HL-60 (cell line): ENCODE measurements at regions not wholly inside any gene's neighbourhood (a gene's known extent, or its start where the extent isn't known, plus 50 kb on each side); places are given as distances from the start of the nearest gene placed in this dataset.
"Not testable (repeated sequence)": the region's sequence is repeated elsewhere in the genome, so short reads cannot be mapped to it uniquely, and the experiment has no call there.

ENCODE experiments used
- DNase-seq, 2 experiments: peaks; one replicate each; pipeline ENCODE4 v3.0.0-alpha.2; 2010 to 2020; ENCODE audit warnings: low read depth in 1 of 2, low spot score in 1 of 2
- H3K27ac ChIP-seq: fragments of 250-450 bp; sonication (Bioruptor Pico); replicated peaks from 2 replicates; pipeline ENCODE4 v1.5.1; 2020; ENCODE audit warnings: mild to moderate bottlenecking, moderate library complexity
- H3K27me3 ChIP-seq: fragments of 250-450 bp; sonication (Bioruptor Pico); 2 replicates; pipeline ENCODE4 v1.5.1; 2021; ENCODE audit warnings: mild to moderate bottlenecking, moderate library complexity; ENCODE audit not compliant: insufficient read depth, poor library complexity, severe bottlenecking
- H3K4me3 ChIP-seq: replicated peaks from 2 replicates; pipeline ENCODE4 v1.5.1; 2011; ENCODE audit warnings: mild to moderate bottlenecking, control low read depth, low read length; ENCODE audit not compliant: insufficient read depth
- GABPA ChIP-seq: IDR thresholded peaks from 2 replicates; pipeline ENCODE4 v1.6.1; 2012; ENCODE audit warnings: low read depth
- POLR2AphosphoS5 ChIP-seq: IDR thresholded peaks from 2 replicates; pipeline ENCODE4 v1.6.1; 2012; ENCODE audit warnings: low read depth
- SPI1 ChIP-seq: IDR thresholded peaks from 2 replicates; pipeline ENCODE4 v1.6.1; 2012; ENCODE audit warnings: low read depth, mild to moderate bottlenecking, borderline replicate concordance
- TF ChIP-seq, protein P1 (sequence below): IDR thresholded peaks from one replicate; pipeline ENCODE4 v1.5.1; 2011; ENCODE audit warnings: low read length, control low read depth, inconsistent platforms; ENCODE audit not compliant: insufficient read depth
- TF ChIP-seq, protein P2 (sequence below): IDR thresholded peaks from 2 replicates; pipeline ENCODE4 v1.6.1; 2012; ENCODE audit warnings: low read depth; ENCODE audit not compliant: insufficient replicate concordance

DNA sequence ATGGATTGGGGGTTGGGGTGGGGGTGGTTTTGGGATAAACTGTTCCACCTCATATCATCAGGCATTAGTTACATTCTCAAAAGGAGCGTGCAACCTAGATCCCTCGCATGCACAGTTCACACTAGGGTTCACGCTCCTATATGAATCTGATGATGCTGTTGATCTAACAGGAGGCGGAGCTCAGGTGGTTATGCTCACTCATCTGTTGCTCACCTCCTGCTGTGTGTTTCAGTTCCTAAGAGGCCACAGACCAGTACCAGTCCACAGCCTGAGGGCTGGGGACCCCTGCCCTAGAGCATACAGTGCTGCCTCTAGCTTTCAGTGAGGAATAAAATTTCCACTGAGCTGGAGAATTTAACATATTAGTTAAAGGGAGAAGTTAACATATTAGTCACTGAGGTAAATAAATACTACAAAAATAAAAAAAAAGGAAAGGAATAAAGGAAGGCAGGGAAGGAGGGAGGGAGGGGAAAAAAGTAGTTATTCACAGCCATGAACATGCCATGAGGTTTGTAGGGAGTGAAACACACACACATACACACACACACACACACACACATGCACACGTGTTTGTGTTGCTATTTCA lies 612.7 kb upstream of the TBX3 start:
- no peak overlapping the region for H3K27ac ChIP-seq
- DNase-seq = no peak
- no peaks in the 10 kb centered on the region for H3K27me3 ChIP-seq
- TF ChIP-seq, protein P1, sequence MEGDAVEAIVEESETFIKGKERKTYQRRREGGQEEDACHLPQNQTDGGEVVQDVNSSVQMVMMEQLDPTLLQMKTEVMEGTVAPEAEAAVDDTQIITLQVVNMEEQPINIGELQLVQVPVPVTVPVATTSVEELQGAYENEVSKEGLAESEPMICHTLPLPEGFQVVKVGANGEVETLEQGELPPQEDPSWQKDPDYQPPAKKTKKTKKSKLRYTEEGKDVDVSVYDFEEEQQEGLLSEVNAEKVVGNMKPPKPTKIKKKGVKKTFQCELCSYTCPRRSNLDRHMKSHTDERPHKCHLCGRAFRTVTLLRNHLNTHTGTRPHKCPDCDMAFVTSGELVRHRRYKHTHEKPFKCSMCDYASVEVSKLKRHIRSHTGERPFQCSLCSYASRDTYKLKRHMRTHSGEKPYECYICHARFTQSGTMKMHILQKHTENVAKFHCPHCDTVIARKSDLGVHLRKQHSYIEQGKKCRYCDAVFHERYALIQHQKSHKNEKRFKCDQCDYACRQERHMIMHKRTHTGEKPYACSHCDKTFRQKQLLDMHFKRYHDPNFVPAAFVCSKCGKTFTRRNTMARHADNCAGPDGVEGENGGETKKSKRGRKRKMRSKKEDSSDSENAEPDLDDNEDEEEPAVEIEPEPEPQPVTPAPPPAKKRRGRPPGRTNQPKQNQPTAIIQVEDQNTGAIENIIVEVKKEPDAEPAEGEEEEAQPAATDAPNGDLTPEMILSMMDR = no peak
- TF ChIP-seq GABPA = no peak
- no peak for TF ChIP-seq SPI1
- no peak for TF ChIP-seq POLR2AphosphoS5
- TF ChIP-seq, protein P2, sequence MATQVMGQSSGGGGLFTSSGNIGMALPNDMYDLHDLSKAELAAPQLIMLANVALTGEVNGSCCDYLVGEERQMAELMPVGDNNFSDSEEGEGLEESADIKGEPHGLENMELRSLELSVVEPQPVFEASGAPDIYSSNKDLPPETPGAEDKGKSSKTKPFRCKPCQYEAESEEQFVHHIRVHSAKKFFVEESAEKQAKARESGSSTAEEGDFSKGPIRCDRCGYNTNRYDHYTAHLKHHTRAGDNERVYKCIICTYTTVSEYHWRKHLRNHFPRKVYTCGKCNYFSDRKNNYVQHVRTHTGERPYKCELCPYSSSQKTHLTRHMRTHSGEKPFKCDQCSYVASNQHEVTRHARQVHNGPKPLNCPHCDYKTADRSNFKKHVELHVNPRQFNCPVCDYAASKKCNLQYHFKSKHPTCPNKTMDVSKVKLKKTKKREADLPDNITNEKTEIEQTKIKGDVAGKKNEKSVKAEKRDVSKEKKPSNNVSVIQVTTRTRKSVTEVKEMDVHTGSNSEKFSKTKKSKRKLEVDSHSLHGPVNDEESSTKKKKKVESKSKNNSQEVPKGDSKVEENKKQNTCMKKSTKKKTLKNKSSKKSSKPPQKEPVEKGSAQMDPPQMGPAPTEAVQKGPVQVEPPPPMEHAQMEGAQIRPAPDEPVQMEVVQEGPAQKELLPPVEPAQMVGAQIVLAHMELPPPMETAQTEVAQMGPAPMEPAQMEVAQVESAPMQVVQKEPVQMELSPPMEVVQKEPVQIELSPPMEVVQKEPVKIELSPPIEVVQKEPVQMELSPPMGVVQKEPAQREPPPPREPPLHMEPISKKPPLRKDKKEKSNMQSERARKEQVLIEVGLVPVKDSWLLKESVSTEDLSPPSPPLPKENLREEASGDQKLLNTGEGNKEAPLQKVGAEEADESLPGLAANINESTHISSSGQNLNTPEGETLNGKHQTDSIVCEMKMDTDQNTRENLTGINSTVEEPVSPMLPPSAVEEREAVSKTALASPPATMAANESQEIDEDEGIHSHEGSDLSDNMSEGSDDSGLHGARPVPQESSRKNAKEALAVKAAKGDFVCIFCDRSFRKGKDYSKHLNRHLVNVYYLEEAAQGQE = no peak
- H3K4me3 ChIP-seq = no peak overlapping the region

DNA sequence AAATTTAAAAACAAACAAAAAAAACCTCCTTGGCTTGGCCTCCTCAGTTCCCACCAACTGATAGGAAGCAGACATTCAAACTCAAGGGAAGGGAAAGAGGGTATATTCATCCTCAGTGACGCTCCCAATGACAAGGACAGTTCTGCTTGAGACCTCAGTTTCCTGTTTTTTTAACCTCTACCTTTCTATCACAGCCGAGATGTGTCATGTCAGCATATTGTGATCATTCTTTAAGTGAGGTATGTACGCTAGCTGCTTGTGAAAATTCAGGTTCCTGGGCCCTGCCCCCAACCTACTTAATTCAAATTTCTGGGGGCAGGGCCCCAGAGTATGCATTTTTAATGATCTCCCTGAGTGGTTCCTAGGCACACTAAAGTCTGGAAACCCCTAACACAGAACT lies 611.9 kb upstream of the TBX3 start:
- H3K27ac ChIP-seq = no peak overlapping the region
- no peak overlapping the region for H3K4me3 ChIP-seq
- no peaks in the 10 kb centered on the region for H3K27me3 ChIP-seq
- no peak for DNase-seq
- no peak for TF ChIP-seq GABPA
- no peak for TF ChIP-seq SPI1
- TF ChIP-seq, protein P1 = no peak
- TF ChIP-seq, protein P2 = no peak
- no peak for TF ChIP-seq POLR2AphosphoS5

DNA sequence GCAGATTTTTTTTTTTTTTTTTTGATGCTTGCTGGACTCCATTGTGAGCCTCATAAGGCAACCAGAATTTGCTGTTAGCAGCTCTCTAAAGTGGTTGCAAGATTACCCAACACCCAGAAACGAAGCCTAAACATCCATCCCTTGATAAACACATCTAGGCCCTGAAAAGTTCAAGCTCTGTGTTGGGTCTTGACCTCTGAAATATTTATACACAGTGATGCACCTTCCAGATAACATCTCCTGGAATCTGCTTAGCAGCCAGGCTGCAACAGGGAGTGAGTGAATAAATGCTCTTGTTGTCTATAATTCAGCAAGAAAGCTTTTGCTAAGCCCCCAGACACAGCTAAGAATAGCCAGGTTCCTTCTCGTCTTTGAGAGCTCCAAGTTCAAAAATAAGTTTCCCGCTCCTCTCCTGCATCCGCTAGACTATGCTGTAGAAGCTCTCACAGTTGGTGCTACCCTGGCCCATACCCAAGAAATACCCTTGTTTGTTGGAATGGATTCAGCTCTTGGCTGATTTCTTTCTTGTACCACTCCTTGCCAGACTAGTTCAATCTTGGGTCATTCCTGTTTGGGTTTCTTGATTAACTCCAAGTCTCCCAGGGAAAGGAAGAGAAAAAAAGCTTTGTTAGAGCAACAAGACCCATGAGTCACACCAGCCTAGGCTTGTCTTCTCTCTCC lies 610.6 kb upstream of the TBX3 start:
- H3K27ac ChIP-seq = no peak overlapping the region
- H3K4me3 ChIP-seq = no peak overlapping the region
- TF ChIP-seq GABPA = no peak
- TF ChIP-seq, protein P1 = no peak
- H3K27me3 ChIP-seq = no peaks in the 10 kb centered on the region
- DNase-seq = no peak

DNA sequence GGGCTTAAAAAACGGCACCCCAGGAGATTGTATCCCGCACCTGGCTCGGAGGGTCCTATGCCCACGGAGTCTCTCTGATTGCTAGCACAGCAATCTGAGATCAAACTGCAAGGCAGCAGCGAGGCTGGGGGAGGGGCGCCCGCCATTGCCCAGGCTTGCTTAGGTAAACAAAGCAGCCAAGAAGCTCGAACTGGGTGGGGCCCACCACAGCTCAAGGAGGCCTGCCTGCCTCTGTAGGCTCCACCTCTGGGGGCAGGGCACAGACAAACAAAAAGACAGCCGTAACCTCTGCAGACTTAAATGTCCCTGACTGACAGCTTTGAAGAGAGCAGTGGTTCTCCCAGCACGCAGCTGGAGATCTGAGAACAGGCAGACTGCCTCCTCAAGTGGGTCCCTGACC lies 601.5 kb upstream of the TBX3 start:
- DNase-seq, H3K27me3 ChIP-seq, H3K27ac ChIP-seq, H3K4me3 ChIP-seq: not testable (repeated sequence)
